ENCODE measurements at regions not wholly inside any gene's neighbourhood (a gene's known extent, or its start where the extent isn't known, plus 50 kb on each side); places are given as distances from the start of the nearest gene placed in this dataset.

DNA sequence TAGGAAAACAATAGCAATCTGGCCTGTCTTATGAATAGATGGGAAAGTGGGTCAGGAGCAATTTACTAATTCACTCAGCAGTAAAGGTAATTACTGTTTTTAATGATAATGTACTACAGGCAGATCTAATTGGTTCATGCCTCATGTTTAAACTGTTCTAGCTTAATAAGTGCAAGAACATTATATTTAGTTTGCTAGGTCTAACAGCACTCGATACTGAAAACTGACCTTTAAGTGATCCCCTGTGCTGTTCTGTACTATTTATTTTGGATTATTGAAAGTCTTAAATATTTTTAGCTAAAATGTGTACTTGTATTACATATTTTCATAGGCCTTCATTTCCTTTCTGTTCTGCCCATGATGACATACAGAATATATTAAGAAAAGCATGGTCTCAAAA, 998.0 kb upstream of the GJE1 start:
- no peak overlapping the region for H3K4me3 ChIP-seq (ENCODE audit: low read length)
- no peak for DNase-seq (ENCODE audit: low read depth)
- no peak for TF ChIP-seq CTCF (IDR thresholded peaks at IDR 0.05; ENCODE audit: insufficient read depth, low read depth, low read length, missing control alignments)

- no peak overlapping the region for H3K4me3 ChIP-seq (ENCODE audit: low read length)
- no peak for TF ChIP-seq CTCF (IDR thresholded peaks at IDR 0.05; ENCODE audit: insufficient read depth, low read depth, low read length, missing control alignments)
- DNase-seq (ENCODE audit: low read depth): no peak
Measured at GRCh38 chr6:141133836-141134235, 998.9 kb upstream of the GJE1 start.

- no peak overlapping the region for H3K4me3 ChIP-seq (ENCODE audit: low read length)
- TF ChIP-seq CTCF (IDR thresholded peaks at IDR 0.05; ENCODE audit: insufficient read depth, low read depth, low read length, missing control alignments): no peak
- DNase-seq (ENCODE audit: low read depth): no peak
Measured at GRCh38 chr6:141133346-141133745, 999.4 kb upstream of the GJE1 start.

- no peak overlapping the region for H3K4me3 ChIP-seq (ENCODE audit: low read length)
Measured at GRCh38 chr6:141131616-141132015, 1001.1 kb upstream of the GJE1 start.

GRCh38 chr6:141123497-141123896, 1009.2 kb upstream of the GJE1 start:
- H3K4me3 ChIP-seq (ENCODE audit: low read length): no peak overlapping the region
- DNase-seq (ENCODE audit: low read depth): no peak
- TF ChIP-seq CTCF (IDR thresholded peaks at IDR 0.05; ENCODE audit: insufficient read depth, low read depth, low read length, missing control alignments): no peak

More at GRCh38 chr6:141131616-141132015, 1001.1 kb upstream of the GJE1 start:
- TF ChIP-seq CTCF (IDR thresholded peaks at IDR 0.05; ENCODE audit: insufficient read depth, low read depth, low read length, missing control alignments): no peak
- no peak for DNase-seq (ENCODE audit: low read depth)

DNA sequence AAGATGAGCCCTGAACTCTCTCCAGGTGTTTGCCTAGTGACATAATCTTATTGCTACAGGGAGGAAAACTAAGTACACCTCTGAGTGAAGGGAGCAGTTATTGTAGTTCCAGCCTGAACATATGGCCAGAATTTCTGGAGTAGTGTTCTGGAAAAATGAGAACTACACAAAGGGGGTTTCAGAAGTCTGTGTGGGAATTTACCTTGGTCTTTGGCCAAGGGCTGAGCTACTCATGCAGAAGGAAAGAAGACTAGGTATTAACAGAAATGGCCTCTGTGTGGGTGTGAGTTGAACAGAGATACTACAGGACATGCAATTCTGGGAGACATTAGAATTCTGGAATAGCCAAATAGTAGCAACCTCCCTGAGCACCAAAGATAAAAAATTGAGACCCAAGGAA, 1009.7 kb upstream of the GJE1 start:
- DNase-seq (ENCODE audit: low read depth): no peak
- H3K4me3 ChIP-seq (ENCODE audit: low read length): no peak overlapping the region
- no peak for TF ChIP-seq CTCF (IDR thresholded peaks at IDR 0.05; ENCODE audit: insufficient read depth, low read depth, low read length, missing control alignments)

DNA sequence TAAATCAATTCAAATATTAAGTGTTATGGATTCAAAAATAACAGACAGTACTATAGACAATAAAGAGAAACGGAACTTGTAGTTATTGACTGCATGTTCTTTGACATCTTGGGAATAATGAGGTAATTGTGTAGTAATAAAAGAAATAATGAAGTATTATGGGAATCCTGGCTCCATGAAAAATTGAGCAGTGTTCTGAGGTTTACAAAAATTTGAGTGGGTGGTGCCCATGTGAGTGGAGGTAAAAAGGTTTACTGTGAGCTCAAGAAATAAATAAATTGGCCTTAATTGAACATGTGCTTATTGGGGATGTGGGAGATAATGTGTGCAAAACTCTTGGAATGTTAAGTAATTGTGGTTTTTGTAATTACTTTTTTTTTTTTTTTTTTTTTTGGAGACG, 1013.7 kb upstream of the GJE1 start:
- DNase-seq (ENCODE audit: low read depth): no peak
- TF ChIP-seq CTCF (IDR thresholded peaks at IDR 0.05; ENCODE audit: insufficient read depth, low read depth, low read length, missing control alignments): no peak

More for the DNA sequence above, 1013.7 kb upstream of the GJE1 start:
- H3K4me3 ChIP-seq (ENCODE audit: low read length): no peak overlapping the region

All from epithelial cell of esophagus (primary cell).